NCI-H446 (cell line): ENCODE measurements at regions not wholly inside any gene's neighbourhood (a gene's known extent, or its start where the extent isn't known, plus 50 kb on each side); places are given as distances from the start of the nearest gene placed in this dataset.

Experiments
- DNase-seq, 2 experiments: peaks; one replicate each; lab custom pipeline; 2025; lab: John Stamatoyannopoulos, UW

- no peak for DNase-seq
These were observed 292.7 kb downstream of the IRX1 start for GRCh38 chr5:3888310-3888709.

- DNase-seq: no peak
These were observed 293.9 kb downstream of the IRX1 start for GRCh38 chr5:3889412-3890142.

GRCh38 chr5:3891113-3891512 is 295.5 kb downstream of the IRX1 start:
- DNase-seq: no peak

- no peak for DNase-seq
These were observed 297.9 kb downstream of the IRX1 start for GRCh38 chr5:3893527-3893926.

- DNase-seq: no peak
These were observed 298.3 kb downstream of the IRX1 start for GRCh38 chr5:3893975-3894374.

- no peak for DNase-seq
These were observed 300.5 kb downstream of the IRX1 start for GRCh38 chr5:3896098-3896497.

GRCh38 chr5:3899093-3899492 is 303.5 kb downstream of the IRX1 start:
- no peak for DNase-seq

- DNase-seq: no peak
These were observed 309.0 kb downstream of the IRX1 start for GRCh38 chr5:3904584-3904983.

GRCh38 chr5:3905031-3905430 is 309.4 kb downstream of the IRX1 start:
- DNase-seq: no peak

- no peak for DNase-seq
These were observed 309.9 kb downstream of the IRX1 start for GRCh38 chr5:3905521-3905920.

GRCh38 chr5:3911111-3911510 is 315.5 kb downstream of the IRX1 start:
- DNase-seq: no peak

GRCh38 chr5:3911773-3912172 is 316.1 kb downstream of the IRX1 start:
- DNase-seq: no peak

- no peak for DNase-seq
These were observed 317.2 kb downstream of the IRX1 start for GRCh38 chr5:3912790-3913189.

GRCh38 chr5:3913279-3913678 is 317.6 kb downstream of the IRX1 start:
- no peak for DNase-seq

- DNase-seq: no peak
These were observed 329.4 kb downstream of the IRX1 start for GRCh38 chr5:3925022-3925421.

GRCh38 chr5:3925935-3926334 is 330.3 kb downstream of the IRX1 start:
- DNase-seq: no peak

- DNase-seq: no peak
These were observed 334.2 kb downstream of the IRX1 start for GRCh38 chr5:3929799-3930198.

GRCh38 chr5:3931976-3932375 is 336.3 kb downstream of the IRX1 start:
- DNase-seq: no peak

- no peak for DNase-seq
These were observed 337.9 kb downstream of the IRX1 start for GRCh38 chr5:3933536-3933935.

GRCh38 chr5:3933966-3934365 is 338.3 kb downstream of the IRX1 start:
- no peak for DNase-seq

GRCh38 chr5:3943859-3944258 is 348.2 kb downstream of the IRX1 start:
- no peak for DNase-seq

- no peak for DNase-seq
These were observed 349.3 kb downstream of the IRX1 start for GRCh38 chr5:3944930-3945329.

GRCh38 chr5:3948838-3949237 is 353.2 kb downstream of the IRX1 start:
- no peak for DNase-seq

GRCh38 chr5:3954199-3954598 is 358.6 kb downstream of the IRX1 start:
- DNase-seq: no peak
